K562 (cell line): ENCODE measurements at regions not wholly inside any gene's neighbourhood (a gene's known extent, or its start where the extent isn't known, plus 50 kb on each side); places are given as distances from the start of the nearest gene placed in this dataset.

Experiments used
- BACH1 ChIP-seq: fragments of 200-800 bp; sonication (Bioruptor generic); IDR thresholded peaks from 2 replicates; pipeline ENCODE4 v1.6.1; 2016; ENCODE audit warnings: missing genetic modification characterization, missing compliant biosample characterization
- BRD4 ChIP-seq: fragments of 200-600 bp; sonication (generic); IDR thresholded peaks from 2 replicates; pipeline ENCODE4 v1.6.1; 2017; ENCODE audit warnings: inconsistent platforms
- CBFB ChIP-seq: sonication (generic); formaldehyde crosslinking; IDR thresholded peaks from 2 replicates; pipeline ENCODE4 v1.4.0; 2020; ENCODE audit warnings: mild to moderate bottlenecking, missing genetic modification reagents
- CBX8 ChIP-seq: fragments of 200-600 bp; sonication (generic); IDR thresholded peaks from 2 replicates; pipeline ENCODE4 v1.6.1; 2012; ENCODE audit warnings: borderline replicate concordance, mixed run types, low read depth, mild to moderate bottlenecking, moderate library complexity, mixed read lengths, low read length, control low read depth, inconsistent platforms; ENCODE audit not compliant: poor library complexity, severe bottlenecking; ENCODE audit errors: extremely low read depth
- CREM ChIP-seq: IDR thresholded peaks from 2 replicates; pipeline ENCODE4 v1.6.1; 2014; ENCODE audit warnings: antibody characterized with exemption, low read depth
- DPF2 ChIP-seq: fragments of 450-650 bp; IDR thresholded peaks from 2 replicates; pipeline ENCODE4 v1.6.1; 2016
- FOXP4 ChIP-seq: sonication (generic); formaldehyde crosslinking; IDR thresholded peaks from 2 replicates; pipeline ENCODE4 v1.8.0; 2022; ENCODE audit warnings: mild to moderate bottlenecking, missing genetic modification reagents, borderline replicate concordance
- GABPA ChIP-seq: fragments of 200-800 bp; sonication (Bioruptor generic); conservative IDR thresholded peaks from 2 replicates; pipeline ENCODE4 v1.6.1; 2016; ENCODE audit warnings: low read depth, missing genetic modification characterization, missing compliant biosample characterization
- GTF2E2 ChIP-seq: fragments of 200-800 bp; sonication (Bioruptor generic); IDR thresholded peaks from 2 replicates; pipeline ENCODE4 v1.6.1; 2016; ENCODE audit warnings: missing genetic modification characterization, missing compliant biosample characterization
- KLF16 ChIP-seq: IDR thresholded peaks from 2 replicates; pipeline ENCODE4 v1.6.1; 2016; ENCODE audit warnings: antibody characterized with exemption
- L3MBTL2 ChIP-seq: fragments of 450-650 bp; IDR thresholded peaks from 2 replicates; pipeline ENCODE4 v1.6.1; 2016; ENCODE audit warnings: mild to moderate bottlenecking, moderate library complexity
- NCOA1 ChIP-seq: fragments of 450-650 bp; IDR thresholded peaks from 2 replicates; pipeline ENCODE4 v1.6.1; 2016; ENCODE audit warnings: low read depth
- NR0B1 ChIP-seq: fragments of 450-650 bp; IDR thresholded peaks from one replicate; pipeline ENCODE4 v1.6.1; 2018; ENCODE audit warnings: mild to moderate bottlenecking, moderate library complexity; ENCODE audit not compliant: partially characterized antibody
- PCBP2 ChIP-seq: fragments of 200-400 bp; formaldehyde crosslinking; IDR thresholded peaks from 2 replicates; pipeline ENCODE4 v1.6.1; 2018; ENCODE audit warnings: low read length, low read depth, mild to moderate bottlenecking, moderate library complexity; ENCODE audit not compliant: poor library complexity, severe bottlenecking
- PPARD ChIP-seq: fragments of 250-450 bp; sonication (Bioruptor Pico); IDR thresholded peaks from 2 replicates; pipeline ENCODE4 v1.8.0; 2022; ENCODE audit warnings: inconsistent platforms, mild to moderate bottlenecking, moderate library complexity
- RCOR1 ChIP-seq, 2 experiments: IDR thresholded peaks; 2 replicates each; pipeline ENCODE4 v1.6.1; 2012; ENCODE audit warnings: low read depth in 2 of 2, low read length in 2 of 2, borderline replicate concordance in 1 of 2, improper control_type of control experiment in 1 of 2
- RFX1 ChIP-seq: fragments of 450-650 bp; IDR thresholded peaks from 2 replicates; pipeline ENCODE4 v1.6.1; 2016; ENCODE audit warnings: mild to moderate bottlenecking, moderate library complexity
- SMARCA4 ChIP-seq: fragments of 450-650 bp; IDR thresholded peaks from 2 replicates; pipeline ENCODE4 v1.6.1; 2016
- SOX6 ChIP-seq: fragments of 450-650 bp; IDR thresholded peaks from 2 replicates; pipeline ENCODE4 v1.6.1; 2014; ENCODE audit warnings: mild to moderate bottlenecking
- ZNF217 ChIP-seq: sonication (generic); formaldehyde crosslinking; IDR thresholded peaks from 2 replicates; pipeline ENCODE4 v1.8.0; 2022; ENCODE audit warnings: mild to moderate bottlenecking, missing genetic modification reagents
- ZNF324 ChIP-seq: fragments of 250-450 bp; sonication (Bioruptor Pico); IDR thresholded peaks from 2 replicates; pipeline ENCODE4 v1.4.0; 2020; ENCODE audit warnings: mild to moderate bottlenecking
- ZNF586 ChIP-seq: fragments of 450-650 bp; formaldehyde crosslinking; conservative IDR thresholded peaks from 2 replicates; pipeline ENCODE4 v1.4.0; 2020; ENCODE audit warnings: mild to moderate bottlenecking, moderate library complexity
- ZNF695 ChIP-seq: fragments of 450-650 bp; formaldehyde crosslinking; IDR thresholded peaks from 2 replicates; pipeline ENCODE4 v1.4.0; 2020; ENCODE audit warnings: mild to moderate bottlenecking, moderate library complexity
- TF ChIP-seq, protein P1 (sequence below): sonication (generic); formaldehyde crosslinking; IDR thresholded peaks from 2 replicates; pipeline ENCODE4 v1.8.0; 2023; ENCODE audit warnings: mild to moderate bottlenecking, missing genetic modification reagents

- TF ChIP-seq, protein P1, sequence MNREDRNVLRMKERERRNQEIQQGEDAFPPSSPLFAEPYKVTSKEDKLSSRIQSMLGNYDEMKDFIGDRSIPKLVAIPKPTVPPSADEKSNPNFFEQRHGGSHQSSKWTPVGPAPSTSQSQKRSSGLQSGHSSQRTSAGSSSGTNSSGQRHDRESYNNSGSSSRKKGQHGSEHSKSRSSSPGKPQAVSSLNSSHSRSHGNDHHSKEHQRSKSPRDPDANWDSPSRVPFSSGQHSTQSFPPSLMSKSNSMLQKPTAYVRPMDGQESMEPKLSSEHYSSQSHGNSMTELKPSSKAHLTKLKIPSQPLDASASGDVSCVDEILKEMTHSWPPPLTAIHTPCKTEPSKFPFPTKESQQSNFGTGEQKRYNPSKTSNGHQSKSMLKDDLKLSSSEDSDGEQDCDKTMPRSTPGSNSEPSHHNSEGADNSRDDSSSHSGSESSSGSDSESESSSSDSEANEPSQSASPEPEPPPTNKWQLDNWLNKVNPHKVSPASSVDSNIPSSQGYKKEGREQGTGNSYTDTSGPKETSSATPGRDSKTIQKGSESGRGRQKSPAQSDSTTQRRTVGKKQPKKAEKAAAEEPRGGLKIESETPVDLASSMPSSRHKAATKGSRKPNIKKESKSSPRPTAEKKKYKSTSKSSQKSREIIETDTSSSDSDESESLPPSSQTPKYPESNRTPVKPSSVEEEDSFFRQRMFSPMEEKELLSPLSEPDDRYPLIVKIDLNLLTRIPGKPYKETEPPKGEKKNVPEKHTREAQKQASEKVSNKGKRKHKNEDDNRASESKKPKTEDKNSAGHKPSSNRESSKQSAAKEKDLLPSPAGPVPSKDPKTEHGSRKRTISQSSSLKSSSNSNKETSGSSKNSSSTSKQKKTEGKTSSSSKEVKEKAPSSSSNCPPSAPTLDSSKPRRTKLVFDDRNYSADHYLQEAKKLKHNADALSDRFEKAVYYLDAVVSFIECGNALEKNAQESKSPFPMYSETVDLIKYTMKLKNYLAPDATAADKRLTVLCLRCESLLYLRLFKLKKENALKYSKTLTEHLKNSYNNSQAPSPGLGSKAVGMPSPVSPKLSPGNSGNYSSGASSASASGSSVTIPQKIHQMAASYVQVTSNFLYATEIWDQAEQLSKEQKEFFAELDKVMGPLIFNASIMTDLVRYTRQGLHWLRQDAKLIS (CRISPR knock-in tag), result no peak
- TF ChIP-seq SOX6, result 0 out of 2 replicates have a peak, but pooled peaks have one; percentile 49
- peak; percentile 35; the same call in 1 of the 2 replicates for TF ChIP-seq SMARCA4
- peak; percentile 41; the same call in 1 of the 2 replicates for TF ChIP-seq BACH1 (tag)
- peak in 1 of 2 experiments; percentile 61; a peak in 1 of 4 replicates for TF ChIP-seq RCOR1 (IDR thresholded peaks at IDR 0.05; ENCODE audit: borderline replicate concordance in 1 of 2, low read depth in 2 of 2, low read length in 2 of 2)
- TF ChIP-seq ZNF586 (CRISPR knock-in tag), result no peak
- no peak for TF ChIP-seq NCOA1
- no peak for TF ChIP-seq PCBP2
- no peak for TF ChIP-seq ZNF695 (CRISPR knock-in tag)
- no peak for TF ChIP-seq GABPA
- 0 out of 2 replicates have a peak, but pooled peaks have one; percentile 30 for TF ChIP-seq GTF2E2
- TF ChIP-seq ZNF217, result no peak
- peak; percentile 67; the same call in 1 of the 2 replicates for TF ChIP-seq L3MBTL2
- TF ChIP-seq CREM, result peak; percentile 62; the same call in 1 of the 2 replicates
- TF ChIP-seq CBFB (CRISPR knock-in tag), result no peak
- no peak for TF ChIP-seq BRD4
- no peak for TF ChIP-seq CBX8
- no peak for TF ChIP-seq KLF16
- no peak for TF ChIP-seq PPARD (CRISPR knock-in tag)
- no peak for TF ChIP-seq FOXP4
- TF ChIP-seq RFX1, result no peak
- peak; percentile 50; the same call in 1 of the 2 replicates for TF ChIP-seq DPF2
- TF ChIP-seq NR0B1, result no peak
- no peak for TF ChIP-seq ZNF324 (CRISPR knock-in tag)
These were observed 185.8 kb downstream of the HS3ST3A1 start (continued) for GRCh38 chr17:13415871-13416416.
